HG02973 (cell line): ENCODE measurements at regions not wholly inside any gene's neighbourhood (a gene's known extent, or its start where the extent isn't known, plus 50 kb on each side); places are given as distances from the start of the nearest gene placed in this dataset.

Source experiments
- ATAC-seq: cut with Tn5 transposase; IDR thresholded peaks from one replicate; pipeline ENCODE4 v1.9.1; 2021; ENCODE audit warnings: moderate library complexity; ENCODE audit not compliant: unreplicated experiment

DNA sequence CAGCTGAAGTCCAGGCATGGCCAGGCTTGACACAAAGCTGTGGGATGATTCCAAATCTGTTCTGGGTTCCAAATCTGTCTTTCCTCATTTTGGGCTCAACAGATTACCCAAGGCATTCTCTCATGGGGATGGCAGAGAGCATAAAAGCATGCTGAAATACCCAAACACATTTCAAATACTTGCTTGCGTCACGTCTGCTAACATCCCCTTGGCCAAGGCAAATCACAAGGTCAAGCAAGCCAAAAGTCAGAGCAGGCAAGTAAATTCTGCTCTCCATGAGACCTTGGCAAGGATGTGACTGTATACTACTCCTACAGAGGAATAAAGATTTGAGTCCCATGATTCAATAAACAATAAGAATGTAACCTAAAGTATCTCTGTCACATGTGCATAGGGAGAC, 306.7 kb downstream of the EPB41L4A start:
- no peak for ATAC-seq

DNA sequence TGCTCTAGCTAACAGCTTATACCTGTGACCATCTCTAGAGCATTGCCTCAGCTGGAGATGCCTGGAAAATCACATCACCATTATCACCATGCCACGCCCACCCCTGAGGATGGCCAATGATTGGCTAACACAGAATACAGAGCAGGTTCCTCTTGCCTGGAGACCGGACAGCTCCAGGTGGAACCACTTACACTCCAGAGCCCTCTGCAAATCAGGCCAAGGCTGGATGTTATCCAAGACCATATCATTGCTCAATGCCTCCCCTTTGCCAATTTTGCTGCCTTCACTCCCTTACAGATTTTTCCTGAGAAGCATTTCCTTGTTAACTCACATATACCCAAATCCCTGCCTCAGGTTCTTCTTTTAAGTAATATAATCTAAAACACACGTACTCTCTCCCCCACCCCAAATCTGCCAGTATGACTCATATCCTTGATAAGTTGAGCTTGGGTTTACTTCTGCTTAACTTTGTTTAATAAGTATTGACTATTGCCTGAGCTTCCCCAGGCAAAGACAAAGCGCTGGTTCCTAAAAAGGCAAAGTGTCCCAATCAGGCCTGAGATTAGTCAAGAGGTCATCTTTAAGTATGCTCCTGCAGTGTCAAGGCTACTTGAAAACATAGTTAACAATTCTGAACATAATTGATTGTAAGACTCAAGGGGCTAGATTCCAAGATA, 309.6 kb downstream of the EPB41L4A start:
- no peak for ATAC-seq

DNA sequence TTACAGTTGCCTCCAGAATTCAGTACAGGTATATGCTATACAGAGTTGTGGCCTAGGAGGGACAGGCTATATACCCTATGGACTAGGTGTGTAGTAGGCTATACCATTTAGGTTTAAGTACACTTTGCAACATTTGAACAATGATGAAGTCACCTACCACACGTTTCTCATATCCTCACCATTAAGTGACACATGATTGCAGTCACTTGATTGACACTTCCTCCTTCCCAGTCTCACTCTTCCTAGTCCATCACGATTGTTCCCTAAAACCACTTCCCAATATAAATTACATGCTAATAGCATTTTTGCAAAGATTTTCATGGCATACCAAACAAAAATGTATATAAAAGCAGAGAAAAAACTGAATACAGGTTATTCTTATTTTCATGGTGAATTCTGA, 312.2 kb downstream of the EPB41L4A start:
- no peak for ATAC-seq

- ATAC-seq: no peak
These were observed 321.3 kb downstream of the EPB41L4A start for GRCh38 chr5:112097768-112098167.

DNA sequence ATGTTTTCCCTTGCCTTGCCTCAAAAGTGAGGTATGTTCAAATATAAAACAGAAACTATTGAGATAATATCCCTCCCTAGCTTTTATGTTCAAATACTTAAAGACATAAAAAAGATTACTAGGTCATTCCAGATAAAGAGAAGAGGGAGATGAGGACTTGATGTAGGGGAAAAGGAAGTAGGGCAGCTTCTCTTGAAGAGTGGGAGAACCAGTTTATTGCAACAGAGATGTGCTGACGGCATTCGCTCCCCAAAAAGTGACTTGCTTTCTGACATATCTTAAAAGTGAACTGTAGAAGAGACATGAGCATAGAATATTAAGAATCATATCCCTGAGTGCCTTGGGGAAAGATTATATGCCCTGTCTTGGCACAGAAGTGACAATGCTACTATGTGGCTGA, 330.2 kb upstream of the NREP start:
- no peak for ATAC-seq

DNA sequence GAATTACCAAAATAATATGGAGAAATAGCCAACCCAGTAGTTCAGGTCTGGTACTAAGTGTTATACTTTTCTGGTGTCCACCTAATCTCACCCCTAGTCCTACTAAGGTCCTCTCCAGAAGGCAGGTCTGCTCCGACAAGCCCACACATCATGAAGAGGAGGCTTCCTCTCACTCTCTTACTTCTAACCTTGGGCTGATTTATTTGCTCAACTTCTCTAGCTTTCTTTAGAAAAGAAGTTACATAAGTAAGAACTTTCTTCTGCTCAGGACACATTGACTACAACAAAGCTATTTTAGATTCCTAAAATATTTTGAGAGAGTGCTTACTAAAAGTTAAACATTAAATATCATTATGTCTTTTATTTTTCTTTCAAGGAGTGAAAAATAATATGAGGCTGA, 329.7 kb upstream of the NREP start:
- no peak for ATAC-seq

- no peak for ATAC-seq
These were observed 327.2 kb upstream of the NREP start for GRCh38 chr5:112084149-112084548.

DNA sequence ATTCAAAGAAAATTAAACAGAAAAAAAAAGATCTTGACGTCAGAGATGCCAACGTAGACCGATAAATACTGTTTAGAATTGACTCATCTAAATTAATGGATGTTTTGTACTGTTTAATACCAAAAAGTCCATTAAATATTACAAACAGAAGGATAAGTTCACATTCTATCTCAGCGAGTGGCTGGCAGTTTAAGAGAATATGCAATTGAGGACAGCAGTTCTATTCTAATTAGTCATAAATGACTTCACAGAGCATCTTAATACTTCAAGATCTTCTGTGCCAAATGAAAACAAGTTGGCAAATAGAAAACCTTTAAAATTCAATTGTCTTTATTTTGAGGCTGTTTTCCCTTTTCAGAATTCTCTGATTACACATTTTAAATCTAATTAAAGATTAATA, 326.6 kb upstream of the NREP start:
- ATAC-seq: no peak

GRCh38 chr5:112077180-112077579, 320.2 kb upstream of the NREP start:
- ATAC-seq: peak; percentile 98

DNA sequence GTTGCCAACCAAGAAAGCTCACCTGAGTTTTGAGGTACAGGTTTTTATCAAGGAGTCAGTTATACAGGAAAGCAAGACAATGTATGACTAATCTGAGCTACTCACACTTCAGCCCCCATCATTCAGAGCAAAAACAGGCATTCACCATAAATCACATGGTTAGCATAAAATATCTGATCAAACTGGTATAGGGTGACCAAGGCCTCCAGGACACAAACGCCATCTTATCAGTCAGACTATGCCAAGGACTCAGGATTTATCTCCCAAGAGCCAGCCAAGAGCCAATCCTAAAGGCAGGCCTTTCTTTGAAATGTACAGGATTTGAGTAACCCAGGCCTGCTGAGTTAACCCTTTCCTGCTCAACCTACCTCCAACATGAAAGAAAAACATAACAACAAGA, 313.0 kb upstream of the NREP start:
- ATAC-seq: no peak

DNA sequence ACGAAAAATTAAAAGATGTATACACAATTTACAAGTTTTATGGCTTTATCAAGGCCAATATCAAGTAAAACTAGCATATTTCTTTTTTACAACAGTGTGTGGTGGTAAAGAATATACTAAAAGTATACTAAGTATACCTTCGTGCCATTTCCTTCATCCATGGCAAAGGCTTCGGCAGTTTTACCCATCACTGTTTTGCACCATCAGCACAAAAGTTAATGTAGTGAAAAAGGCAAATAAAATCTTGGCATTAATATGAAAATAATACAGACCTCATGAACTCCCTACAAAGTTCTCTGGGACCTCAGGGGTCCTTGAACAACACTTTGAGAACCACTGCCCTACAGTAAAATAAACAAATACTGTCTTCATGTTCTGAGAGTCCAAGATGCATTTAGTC, 312.3 kb upstream of the NREP start:
- ATAC-seq: no peak

- no peak for ATAC-seq
These were observed 311.6 kb upstream of the NREP start for GRCh38 chr5:112068593-112068992.

GRCh38 chr5:112065781-112066180, 308.8 kb upstream of the NREP start:
- ATAC-seq: no peak

GRCh38 chr5:112064956-112065355, 308.0 kb upstream of the NREP start:
- ATAC-seq: no peak

GRCh38 chr5:112064271-112064701, 307.3 kb upstream of the NREP start:
- no peak for ATAC-seq

- ATAC-seq: no peak
These were observed 306.9 kb upstream of the NREP start for GRCh38 chr5:112063856-112064255.

GRCh38 chr5:112063191-112063590, 306.2 kb upstream of the NREP start:
- no peak for ATAC-seq

DNA sequence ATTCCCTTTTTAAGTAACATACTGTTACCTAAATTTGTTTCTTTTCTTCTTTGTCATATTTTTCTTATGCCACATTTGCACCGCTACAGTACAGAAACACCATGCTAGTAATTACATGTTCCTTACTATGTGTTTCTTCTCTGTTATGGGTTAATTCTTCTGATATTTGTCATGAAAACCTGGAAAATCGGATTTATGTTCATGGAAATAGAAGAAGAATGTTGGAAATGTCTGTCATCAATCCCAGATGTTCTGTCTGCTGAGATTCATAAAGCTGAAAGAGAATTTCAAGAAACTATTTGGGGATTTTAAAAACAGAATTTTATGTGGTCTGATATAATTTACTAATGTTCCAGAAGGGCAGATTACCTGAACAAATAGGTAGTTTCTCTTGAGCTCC, 305.2 kb upstream of the NREP start:
- ATAC-seq: no peak

DNA sequence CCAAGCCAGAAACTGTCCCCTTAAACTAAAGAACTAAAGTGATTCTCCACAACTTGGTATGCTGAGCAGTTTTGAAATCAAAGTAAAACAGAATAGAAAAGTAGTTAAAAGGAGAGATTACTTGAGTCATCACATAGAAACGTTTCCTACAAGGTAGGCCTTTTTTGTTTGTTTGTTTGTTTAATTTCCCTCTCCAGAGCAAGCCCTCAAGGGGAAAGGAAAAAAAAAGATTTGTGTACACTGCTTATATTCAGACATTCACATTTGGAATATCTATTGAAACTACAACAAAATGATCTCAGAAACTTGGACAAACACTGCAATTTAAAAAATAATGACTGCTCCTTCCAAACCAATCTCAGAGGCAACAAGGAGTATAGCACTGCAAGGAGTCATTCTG, 304.7 kb upstream of the NREP start:
- ATAC-seq: no peak

GRCh38 chr5:112059579-112060135, 302.7 kb upstream of the NREP start:
- ATAC-seq: peak; percentile 67

DNA sequence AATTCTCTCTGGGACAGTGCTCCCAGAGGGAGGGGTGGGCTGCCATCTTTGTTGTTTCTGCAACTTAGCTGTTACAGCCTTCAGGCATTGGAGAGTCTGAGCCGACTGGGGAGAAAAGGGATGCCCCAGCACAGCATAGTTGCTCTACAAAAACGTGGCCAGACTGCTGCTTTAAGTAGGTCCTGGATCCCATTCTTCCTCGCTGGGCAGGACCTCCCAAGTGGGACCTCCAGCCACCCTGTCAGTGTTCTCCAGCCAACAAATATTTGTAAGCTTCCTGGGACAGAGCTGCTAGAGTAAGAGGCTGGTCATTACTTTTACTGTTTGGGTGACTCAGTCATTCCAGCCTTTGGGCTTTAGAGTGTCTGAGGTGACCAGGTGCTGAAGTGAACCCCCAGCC, 292.7 kb upstream of the NREP start:
- no peak for ATAC-seq

DNA sequence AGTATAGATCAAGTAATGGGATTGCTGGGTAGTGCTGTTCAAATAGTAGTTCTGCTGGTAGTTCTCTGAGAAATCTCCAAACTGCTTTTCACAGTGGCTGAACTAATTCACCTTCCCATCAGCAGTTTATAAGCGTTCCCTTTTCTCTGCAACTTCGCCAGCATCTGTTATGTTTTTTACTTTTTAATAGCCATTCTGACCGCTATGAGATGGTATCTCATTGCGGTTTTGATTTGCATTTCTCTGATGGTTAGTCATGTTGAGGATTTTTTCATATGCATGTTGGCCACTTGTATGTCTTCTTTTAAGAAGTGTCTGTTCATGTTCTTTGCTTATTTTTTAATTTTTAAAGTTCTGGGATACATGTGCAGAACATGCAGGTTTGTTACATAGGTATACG, 279.2 kb upstream of the NREP start:
- no peak for ATAC-seq

DNA sequence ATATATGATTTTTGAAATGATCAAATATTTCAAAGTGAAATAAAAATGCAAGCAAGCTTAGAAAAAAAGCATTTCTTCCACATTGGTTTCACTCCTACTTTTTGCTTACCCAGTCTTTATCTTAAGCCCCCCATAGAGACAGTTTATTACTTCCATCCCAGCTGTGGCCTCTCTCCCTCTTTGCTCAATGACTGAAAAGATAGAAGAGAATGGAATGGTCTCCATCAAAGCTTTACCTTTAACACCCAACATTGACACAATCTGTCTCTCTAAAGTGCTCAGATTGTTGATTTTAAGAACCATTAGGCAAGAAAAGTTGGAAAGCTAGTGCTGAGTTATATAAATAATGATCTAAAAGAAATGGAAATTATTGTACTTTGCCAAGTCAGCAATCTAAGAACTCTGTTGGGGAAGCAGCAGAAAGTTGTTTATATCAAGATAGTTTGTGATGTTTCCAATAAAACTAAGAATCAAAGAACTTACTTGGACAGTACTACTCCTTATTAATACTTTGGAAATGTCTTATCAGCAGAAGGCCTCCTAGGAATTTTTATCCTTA, 277.5 kb upstream of the NREP start:
- no peak for ATAC-seq
